ENCODE measurements at regions not wholly inside any gene's neighbourhood (a gene's known extent, or its start where the extent isn't known, plus 50 kb on each side); places are given as distances from the start of the nearest gene placed in this dataset.
"Not testable (repeated sequence)": the region's sequence is repeated elsewhere in the genome, so short reads cannot be mapped to it uniquely, and the experiment has no call there.

DNA sequence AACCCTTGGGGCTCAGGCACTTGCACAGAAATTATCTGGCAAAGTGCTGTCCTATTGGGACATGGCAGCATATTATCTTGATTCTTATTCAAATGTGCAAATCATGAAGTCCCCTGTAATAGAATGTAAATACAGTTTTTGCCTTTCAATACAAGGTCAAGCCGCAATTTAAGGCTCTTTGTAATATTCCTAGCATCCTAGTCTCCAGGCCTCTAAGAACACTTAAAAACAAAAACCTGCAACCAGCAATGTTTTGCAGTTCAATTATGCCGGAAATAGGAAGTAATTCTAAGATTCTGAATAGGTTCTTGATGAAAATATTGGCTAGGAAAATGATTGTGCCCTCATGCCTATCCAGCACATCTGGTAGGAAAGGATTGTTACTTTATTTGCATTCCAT lies 197.2 kb upstream of the IRAK1BP1 start:
- no peak for DNase-seq (ENCODE audit: low spot score)

DNA sequence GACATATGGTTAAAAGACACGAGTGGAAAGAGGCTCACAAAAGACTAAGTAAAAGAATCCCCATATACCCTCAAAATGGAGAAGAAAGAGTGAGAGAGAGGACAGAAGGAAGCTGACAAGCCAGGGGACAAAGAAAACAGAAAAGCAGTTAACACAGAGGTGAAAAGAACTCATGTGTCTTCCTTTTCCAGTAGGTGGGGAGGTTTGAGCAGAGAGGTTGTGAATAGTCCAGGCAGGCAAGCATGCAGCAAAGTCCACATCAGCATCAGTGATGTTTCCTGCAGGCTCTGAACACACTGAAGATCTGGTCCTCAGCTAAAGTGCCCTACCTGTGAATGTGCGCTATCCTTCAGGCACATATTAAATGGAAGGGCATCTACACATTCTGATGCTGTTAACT lies 196.5 kb upstream of the IRAK1BP1 start:
- DNase-seq (ENCODE audit: low spot score) = no peak

DNA sequence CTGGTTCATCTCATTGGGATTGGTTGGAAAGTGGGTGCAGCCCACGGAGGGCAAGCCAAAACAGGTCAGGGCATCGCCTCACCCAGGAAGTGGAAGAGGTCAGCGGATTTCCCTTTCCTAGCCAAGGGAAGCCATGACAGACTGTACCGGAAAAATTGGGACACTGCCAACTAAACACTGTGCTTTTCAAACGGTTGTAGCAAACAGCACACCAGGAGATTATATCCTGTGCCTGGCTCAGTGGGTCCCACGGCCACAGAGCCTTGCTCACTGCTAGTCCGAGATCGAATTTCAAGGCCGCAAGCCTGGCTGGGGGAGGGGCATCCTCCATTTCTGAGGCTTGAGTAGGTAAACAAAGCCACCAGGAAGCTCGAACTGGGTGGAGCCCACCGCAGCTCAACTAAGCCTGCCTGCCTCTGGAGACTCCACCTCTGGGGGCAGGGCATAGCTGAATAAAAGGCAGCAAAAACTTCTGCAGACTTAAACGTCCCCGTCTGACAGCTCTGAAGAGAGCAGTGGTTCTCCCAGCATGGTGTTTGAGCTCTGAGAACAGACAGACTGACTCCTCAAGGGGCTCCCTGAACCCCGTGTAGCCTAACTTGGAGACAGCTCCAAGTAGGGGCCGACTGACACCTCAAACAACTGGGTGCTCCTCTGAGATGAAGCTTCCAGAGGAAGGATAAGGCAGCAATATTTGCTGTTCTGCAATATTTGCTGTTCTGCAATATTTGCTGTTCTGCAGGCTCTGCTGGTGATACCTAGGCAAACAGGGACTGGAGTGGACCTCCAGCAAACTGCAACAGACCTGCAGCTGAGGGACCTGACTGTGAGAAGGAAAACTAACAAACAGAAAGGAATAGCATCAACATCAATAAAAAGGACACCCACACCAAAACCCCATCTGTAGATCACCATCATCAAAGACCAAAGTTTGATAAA lies 191.0 kb upstream of the IRAK1BP1 start:
- not testable (repeated sequence) for DNase-seq (ENCODE audit: low spot score)

DNA sequence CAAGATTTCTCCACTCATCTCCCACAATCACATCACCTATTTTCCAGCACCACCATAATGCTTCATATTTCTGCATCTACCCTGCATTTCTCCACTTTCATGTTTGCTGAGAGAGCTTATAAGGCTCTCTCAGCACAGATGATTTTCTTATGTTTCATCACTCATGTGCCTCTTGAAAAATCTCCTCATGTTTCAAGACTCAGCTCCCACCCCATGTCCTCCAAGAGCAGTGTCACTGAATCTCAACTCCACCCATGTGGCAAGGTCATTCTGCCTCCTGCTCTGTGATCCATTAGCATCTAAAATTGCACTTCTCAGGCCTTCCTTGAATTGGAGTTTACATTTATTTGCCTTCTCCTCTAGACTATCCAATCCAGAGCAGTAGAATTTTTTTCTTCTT lies 178.7 kb upstream of the IRAK1BP1 start:
- no peak for DNase-seq (ENCODE audit: low spot score)

DNA sequence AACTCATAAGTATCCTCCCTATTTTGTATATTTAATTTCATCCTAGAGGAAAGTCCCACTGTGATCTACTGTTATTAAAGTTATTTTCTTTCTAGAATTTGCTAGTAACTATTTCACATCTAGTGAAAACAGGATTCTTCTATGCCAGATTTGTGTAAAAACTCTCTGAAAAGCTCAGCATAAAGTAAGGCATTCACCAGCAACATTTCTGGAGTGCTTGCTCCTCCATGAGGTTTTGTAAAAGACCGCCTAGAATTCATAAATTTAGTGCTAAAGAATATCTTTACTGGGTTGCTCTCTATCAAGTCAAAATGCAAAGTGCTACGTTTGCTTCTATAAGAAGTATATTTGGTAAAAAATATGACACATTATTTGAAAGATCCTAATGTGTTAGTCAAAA lies 173.5 kb upstream of the IRAK1BP1 start:
- no peak for DNase-seq (ENCODE audit: low spot score)

DNA sequence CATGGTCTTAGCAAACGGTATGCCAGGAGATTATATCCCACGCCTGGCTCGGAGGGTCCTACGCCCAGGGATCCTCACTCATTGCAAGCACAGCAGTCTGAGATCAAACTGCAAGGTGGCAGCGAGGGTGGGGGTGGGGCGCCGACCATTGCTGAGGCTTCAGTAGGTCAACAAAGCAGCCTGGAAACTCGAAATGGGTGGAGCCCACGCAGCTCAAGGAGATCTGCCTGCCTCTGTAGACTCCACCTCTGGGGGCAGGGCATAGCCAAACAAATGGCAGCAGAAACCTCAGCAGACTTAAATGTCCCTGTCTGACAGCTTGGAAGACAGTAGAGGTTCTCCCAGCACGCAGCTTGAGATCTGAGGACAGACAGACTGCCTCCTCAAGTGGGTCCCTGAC lies 172.7 kb upstream of the IRAK1BP1 start:
- not testable (repeated sequence) for DNase-seq (ENCODE audit: low spot score)

DNA sequence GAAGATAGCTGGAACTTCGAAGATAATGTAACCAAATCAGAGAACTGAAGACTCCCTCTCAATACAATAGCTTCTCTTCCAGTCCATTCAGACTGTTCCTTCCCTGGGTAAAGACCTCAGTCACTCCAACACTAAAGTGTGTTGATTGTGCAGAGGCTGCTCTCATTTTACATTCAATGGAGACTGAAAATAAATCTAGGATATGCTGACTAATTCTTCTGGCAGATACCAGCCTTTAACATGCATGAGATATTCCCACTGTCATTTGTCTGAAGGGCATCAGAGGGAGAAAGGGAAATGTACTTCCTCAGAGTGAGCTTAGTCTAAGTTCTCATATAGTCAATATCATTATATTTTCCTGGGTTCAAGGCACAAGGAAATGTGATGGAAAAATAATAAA lies 166.4 kb upstream of the IRAK1BP1 start:
- DNase-seq (ENCODE audit: low spot score) = no peak

DNA sequence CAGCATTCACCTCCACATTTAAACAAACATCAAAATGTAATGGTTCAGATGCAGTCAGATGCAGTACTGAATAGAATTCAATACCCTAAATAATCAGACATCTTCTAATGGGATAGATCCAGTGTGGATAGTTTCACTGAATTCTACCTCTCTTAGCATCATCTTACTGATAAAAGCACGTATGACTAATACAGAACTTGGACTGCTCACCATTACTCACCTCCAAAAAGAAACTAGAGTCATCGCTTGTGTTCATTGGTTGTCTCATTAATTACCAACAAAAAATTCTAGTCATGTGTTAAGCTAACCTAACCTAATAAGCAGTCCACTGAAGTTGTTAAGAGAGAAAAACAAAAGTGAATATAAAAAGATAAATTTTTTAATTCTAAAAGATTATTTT lies 165.9 kb upstream of the IRAK1BP1 start:
- DNase-seq (ENCODE audit: low spot score) = no peak

DNA sequence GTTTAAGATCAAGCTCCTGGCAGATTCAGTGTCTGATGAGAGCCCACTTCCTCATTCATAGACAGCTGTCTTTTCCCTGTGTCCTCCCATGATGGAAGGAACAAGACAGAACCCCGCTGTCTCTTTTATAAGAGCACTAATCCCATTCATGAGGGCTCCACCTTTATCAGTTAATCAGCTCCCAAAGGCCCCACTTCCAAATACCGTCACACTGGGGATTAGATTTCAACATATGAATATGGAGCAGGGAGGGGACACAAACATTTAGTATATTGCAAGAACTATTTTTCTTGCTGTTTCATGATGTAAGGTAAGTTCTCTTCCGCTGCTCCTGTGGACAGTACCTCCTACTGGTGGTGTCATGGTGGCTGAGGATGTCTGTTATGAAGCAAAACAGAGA lies 158.3 kb upstream of the IRAK1BP1 start:
- DNase-seq (ENCODE audit: low spot score) = no peak

DNA sequence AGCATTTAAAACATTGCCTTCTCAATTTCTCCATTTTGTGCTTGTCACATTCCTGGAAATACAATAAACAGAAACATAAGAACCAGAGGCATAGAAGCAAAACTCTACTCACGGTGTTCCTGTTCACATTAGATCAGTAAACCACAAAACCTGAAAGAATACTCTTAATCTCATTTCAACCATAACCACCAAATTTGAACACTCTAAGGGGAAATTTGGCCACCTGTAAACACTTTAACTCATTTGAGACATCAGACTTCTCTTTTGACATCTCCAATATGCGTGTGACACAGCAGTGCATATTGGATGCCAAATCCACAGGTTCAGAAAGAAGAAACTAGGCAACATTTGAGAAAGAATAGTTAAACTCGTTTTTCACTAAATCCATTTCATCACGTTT lies 153.8 kb upstream of the IRAK1BP1 start:
- no peak for DNase-seq (ENCODE audit: low spot score)

DNA sequence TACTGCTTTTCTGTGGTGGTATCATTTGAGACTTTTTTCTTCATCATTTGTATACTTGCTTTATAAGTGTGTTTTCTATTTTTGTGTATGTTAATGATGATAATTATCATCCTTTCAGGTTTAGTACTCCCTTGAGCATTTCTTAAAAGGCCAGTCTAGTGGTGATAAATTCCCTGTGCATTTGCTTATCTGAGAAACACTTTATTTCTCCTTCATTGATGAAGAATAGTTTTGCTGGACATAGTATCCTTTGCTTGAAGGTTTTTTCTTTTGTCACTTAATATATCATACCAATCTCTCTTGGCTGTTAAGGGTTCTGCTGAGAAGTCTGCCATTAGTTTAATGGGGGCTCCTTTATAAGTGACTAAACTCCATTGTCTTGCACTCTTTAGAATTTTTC lies 123.2 kb upstream of the IRAK1BP1 start:
- DNase-seq (ENCODE audit: low spot score) = no peak

DNA sequence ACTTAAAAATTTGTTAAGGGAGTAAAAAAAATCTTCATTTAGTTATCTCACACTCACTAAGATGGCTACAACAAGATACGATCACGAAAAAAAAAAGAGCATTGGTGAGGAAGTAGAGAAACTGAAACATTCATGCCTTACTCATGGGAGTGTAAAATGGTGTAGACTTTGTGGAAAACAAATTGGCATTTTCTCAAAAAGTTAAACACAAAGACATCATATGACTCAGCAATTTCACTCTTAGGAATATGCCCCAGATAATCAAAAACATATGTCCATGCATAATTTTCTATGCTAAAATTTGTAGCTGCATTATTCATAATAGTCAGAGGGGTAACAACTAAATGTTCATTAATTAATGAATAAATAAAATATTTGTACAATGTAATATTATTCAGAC lies 120.9 kb upstream of the IRAK1BP1 start:
- no peak for DNase-seq (ENCODE audit: low spot score)

DNA sequence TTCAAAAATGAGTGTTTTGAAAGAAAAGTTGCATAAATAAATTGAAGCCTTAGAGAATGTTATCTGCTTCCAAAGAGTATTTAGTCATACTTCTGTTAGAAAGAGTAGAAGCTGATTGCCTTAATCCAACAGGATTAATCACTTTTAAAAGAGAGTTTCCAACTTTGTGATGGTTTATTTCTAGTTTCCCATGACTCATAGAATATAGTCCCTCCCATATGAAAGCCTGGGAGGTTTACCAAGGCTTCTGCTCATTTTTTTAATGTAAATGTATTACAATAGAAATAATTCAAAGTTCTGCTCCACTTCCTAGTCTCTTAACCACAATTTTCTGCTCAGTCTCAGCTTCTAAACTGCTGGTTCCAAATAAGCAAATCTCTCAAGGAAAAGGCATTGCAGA lies 118.0 kb upstream of the IRAK1BP1 start:
- no peak for DNase-seq (ENCODE audit: low spot score)

DNA sequence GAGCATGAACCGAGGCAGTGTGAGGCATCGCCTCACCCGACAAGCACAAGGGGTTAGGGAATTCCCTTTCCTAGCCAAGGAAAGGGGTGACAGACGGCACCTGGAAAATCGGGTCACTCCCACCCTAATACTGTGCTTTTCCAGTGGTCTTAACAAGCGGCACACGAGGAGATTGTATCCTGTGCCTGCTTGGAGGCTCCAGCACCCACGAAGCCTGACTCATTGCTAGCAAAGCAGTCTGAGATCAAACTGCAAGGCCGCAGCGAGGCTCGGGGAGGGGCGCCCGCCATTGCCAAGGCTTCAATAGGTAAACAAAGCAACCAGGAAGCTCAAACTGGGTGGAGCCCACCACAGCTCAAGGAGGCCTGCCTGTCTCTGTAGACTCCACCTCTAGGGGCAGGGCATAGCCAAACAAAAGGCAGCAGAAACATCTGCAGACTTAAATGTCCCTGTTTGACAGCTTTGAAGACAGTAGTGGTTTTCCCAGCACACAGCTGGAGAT lies 109.0 kb upstream of the IRAK1BP1 start:
- not testable (repeated sequence) for DNase-seq (ENCODE audit: low spot score)

DNA sequence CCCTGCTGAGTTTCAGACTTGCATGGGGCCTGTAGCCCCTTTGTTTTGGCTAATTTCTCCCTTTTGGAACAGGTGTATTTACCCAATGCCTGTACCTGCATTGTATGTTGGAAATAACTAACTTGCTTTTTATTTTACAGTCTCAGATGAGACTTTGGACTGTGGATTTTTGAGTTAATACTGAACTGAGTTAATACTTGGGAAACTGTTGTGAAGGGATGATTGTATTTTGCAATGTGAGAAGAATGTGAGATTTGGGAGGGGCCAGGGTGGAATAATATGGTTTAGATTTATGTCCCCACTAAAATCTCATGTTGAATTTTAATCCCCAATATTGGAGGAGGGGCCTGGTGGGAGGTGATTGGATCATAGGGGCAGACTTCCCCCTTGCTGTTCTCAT lies 99.1 kb upstream of the IRAK1BP1 start:
- DNase-seq (ENCODE audit: low spot score) = no peak

DNA sequence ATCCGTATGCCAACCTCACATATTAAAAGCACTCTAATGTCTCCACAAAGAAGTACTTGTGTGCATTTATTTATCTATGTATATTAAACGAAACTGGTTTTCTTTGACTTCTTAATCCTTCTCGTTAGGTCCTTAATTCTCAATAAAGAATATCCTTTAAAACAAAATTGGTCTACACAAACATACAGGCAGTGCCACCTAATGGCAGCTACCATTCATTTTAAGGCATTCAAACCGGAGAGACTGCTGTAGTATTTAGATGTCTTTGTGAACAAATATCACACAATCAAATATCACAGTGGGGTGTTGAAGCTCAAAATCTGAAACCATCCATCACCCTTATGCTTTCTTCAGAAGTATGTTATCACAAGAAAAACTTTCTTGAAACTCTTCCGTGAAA lies 96.6 kb upstream of the IRAK1BP1 start:
- DNase-seq (ENCODE audit: low spot score) = no peak

DNA sequence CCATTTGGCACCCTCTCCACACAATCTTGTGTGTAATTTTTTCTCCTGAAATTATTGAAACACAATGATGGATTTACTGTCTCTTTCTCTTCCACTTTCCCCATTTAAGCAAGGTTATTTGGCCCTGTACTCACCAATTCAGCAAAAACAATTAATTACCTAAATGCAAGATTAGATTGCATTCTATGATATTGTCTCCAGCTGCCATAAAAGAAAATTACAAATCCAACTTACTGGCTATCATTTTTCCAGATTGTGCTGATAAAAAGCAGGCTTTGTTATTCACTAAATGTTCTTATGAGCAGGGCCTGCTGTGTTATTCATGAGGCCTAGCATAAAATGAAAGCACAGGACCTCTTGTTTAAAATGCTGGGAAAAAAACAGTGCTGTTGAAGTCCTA lies 95.8 kb upstream of the IRAK1BP1 start:
- no peak for DNase-seq (ENCODE audit: low spot score)

DNA sequence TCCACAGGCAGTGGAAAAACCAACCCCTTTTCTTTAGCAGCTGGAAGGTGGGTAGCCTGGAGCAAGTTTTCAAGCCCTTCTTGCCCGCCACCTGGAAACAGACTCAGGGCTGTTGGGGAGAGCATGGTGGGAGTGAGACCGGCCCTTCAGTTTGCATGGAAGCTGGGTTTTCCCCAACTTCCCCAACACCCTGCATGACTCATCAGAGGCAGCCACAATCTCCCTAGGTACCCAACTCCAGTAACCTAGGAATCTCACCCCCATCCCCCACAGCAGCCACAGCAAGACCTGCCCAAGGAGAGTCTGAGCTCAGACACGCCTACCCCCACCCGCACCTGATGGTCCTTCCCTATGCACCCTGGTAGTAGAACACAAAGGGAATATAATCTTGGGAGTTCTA lies 86.3 kb upstream of the IRAK1BP1 start:
- DNase-seq (ENCODE audit: low spot score) = no peak

DNA sequence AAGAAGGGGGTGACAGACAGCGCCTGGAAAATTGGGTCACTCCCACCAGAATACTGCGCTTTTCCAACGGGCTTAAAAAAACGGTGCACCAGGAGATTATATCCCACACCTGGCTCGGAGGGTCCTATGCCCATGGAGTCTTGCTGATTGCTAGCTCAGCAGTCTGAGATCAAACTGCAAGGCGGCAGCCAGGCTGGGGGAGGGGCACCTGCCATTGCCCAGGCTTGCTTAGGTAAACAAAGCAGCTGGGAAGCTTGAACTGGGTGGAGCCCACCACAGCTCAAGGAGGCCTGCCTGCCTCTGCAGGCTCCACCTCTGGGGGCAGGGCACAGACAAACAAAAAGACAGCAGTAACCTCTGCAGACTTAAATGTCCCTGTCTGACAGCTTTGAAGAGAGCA lies 84.0 kb upstream of the IRAK1BP1 start:
- not testable (repeated sequence) for DNase-seq (ENCODE audit: low spot score)

DNA sequence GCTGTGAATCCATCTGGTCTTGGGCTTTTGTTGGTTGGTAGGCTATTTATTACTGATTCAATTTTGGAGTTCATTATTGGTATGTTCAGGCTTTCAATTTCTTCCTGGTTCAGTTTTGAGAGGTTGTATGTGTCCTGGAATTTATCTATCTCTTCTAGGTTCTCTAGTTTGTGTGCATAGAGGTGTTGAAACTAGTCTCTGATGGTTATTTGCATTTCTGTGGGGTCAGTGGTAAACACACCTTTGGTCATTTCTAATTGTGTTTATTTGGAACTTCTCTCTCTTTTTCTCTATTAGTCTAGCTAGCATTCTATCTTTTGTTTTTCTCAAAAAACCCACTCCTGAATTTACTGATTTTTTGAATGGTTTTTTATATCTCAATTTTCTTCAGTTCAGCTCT lies 70.1 kb upstream of the IRAK1BP1 start:
- DNase-seq (ENCODE audit: low spot score) = no peak

DNA sequence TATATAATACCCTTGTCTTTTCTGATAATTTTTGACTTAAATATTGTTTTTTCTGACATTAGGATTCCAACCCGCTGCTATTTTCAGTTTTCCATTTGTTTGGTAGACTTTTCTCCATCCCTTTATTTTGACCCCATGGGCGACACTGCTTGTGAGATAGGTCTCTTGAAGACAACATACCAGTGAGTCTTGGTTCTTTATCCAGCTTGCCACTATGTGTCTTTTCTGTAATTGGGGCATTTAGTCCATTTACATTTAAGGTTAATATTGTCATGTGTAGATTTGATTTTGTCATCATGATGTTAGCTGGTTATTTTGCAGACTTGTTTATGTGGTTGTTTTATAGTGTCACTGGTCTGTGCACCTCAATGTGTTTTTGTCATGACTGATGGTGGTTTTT lies 67.7 kb upstream of the IRAK1BP1 start:
- no peak for DNase-seq (ENCODE audit: low spot score)

DNA sequence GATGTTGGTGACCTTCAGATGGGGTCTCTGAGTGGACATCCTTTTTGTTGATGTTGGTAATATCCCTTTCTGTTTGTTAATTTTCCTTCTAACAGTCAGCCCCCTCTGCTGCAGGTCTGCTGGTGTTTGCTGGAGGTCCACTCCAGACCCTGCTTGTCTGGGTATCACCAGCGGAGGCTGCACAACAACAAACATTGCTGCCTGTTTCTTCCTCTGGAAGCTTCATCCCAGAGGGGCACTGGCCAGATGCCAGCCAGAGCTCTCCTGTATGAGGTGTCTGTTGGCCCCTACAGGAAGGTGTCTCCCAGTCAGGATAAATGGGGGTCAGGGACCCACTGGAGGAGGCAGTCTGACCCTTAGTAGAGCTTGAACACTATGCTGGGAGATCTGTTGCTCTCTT lies 60.6 kb upstream of the IRAK1BP1 start:
- DNase-seq (ENCODE audit: low spot score) = not testable (repeated sequence)

DNA sequence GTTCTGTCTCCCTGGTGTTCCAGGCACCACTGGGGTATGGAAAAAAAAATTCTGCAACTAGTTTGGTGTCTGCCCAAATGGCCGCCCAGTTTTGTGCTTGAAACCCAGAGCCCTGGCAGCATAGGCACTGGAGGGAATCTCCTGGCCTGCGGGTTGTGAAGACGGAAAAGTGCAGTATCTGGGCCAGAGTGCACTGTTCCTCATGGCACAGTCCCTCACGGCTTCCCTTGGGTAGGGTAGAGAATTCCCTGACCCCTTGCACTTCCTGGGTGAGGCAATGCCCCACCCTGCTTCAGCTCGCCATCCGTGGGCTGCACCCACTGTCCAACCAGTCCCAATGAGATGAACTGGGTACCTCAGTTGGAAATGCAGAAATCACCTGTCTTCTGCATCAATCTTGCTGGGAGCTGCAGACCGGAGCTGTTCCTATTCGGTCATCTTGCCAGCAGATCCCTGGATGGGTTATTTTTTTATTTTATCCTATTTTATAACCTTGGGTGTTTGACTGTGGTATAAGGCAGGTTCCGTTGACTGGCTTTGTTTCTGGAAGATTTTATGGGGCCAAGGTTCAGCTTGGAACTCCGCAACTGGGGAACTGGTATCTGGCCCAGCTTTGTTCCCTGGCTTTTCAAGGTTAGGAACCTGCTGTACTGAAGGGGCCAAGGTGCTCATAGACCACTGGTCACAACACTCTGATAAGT lies 59.5 kb upstream of the IRAK1BP1 start:
- not testable (repeated sequence) for DNase-seq (ENCODE audit: low spot score)

All from hematopoietic multipotent progenitor cell treated with erythropoietin and hydrocortisone succinate and interleukin-3 and kit ligand, for 15 days (in vitro differentiated cells).